Kidney (tissue), 13 donors: ENCODE measurements at regions not wholly inside any gene's neighbourhood (a gene's known extent, or its start where the extent isn't known, plus 50 kb on each side); places are given as distances from the start of the nearest gene placed in this dataset.

ENCODE experiments used
- DNase-seq, 5 donors: peaks; one replicate each; pipeline ENCODE4 v3.0.0-alpha.2; 2013 to 2020
- FAIRE-seq: peaks from 2 replicates; lab custom pipeline; 2012; peaks lifted over from hg19 to GRCh38; lab: Jason Lieb, UNC
- H3K27ac ChIP-seq, 2 donors: one replicate each; pipeline ENCODE4 v1.7.0; 2013; ENCODE audit warnings: low read depth in 2 of 2, low read length in 2 of 2, inconsistent platforms in 1 of 2
- H3K27me3 ChIP-seq: one replicate; pipeline ENCODE4 v1.7.1; 2013; ENCODE audit warnings: low read length, inconsistent platforms; ENCODE audit not compliant: control insufficient read depth, insufficient read depth
- H3K36me3 ChIP-seq, 3 donors: one replicate each; pipeline versions ENCODE4 v1.7.0 to v1.7.1; 2013; ENCODE audit warnings: low read length in 3 of 3, control low read depth in 1 of 3, inconsistent platforms in 1 of 3; ENCODE audit not compliant: insufficient read depth in 3 of 3, control insufficient read depth in 2 of 3
- H3K4me1 ChIP-seq, 3 donors: one replicate each; pipeline versions ENCODE4 v1.7.0 to v1.7.1; 2013; ENCODE audit warnings: low read length in 3 of 3, inconsistent platforms in 1 of 3, low read depth in 1 of 3; ENCODE audit not compliant: control insufficient read depth in 2 of 3, insufficient read depth in 2 of 3
- H3K4me3 ChIP-seq, 3 donors: one replicate each; pipeline versions ENCODE4 v1.7.0 to v1.8.1; 2013; ENCODE audit warnings: low read length in 3 of 3, control low read depth in 1 of 3, inconsistent platforms in 1 of 3
- H3K9ac ChIP-seq, 3 donors: one replicate each; pipeline versions ENCODE4 v1.7.0 to v1.7.1; 2013; ENCODE audit warnings: low read length in 3 of 3, control low read depth in 1 of 3, inconsistent platforms in 1 of 3
- H3K9me3 ChIP-seq, 3 donors: one replicate each; pipeline versions ENCODE4 v1.7.0 to v1.7.1; 2013; ENCODE audit warnings: low read length in 3 of 3, control low read depth in 1 of 3, inconsistent platforms in 1 of 3; ENCODE audit not compliant: control insufficient read depth in 2 of 3, insufficient read depth in 1 of 3
- CTCF ChIP-seq: IDR thresholded peaks from 3 replicates; pipeline ENCODE4 v1.5.1; 2012; ENCODE audit warnings: mild to moderate bottlenecking, moderate library complexity, borderline replicate concordance; ENCODE audit not compliant: insufficient read depth; ENCODE audit errors: extremely low read depth
- intact Hi-C: fragments of 100-400 bp; cut with DNase I; formaldehyde crosslinking; loops from one replicate; pipeline ENCODE4 v1.11.1; 2022
- donor health status: control.
- donor health status: control.
- donor health status: control.
- donor health status: control.
- donor health status: control.
- donor health status: DM: yes; HTN: yes; CAD: no.
- donor health status: Normal renal cell carcinoma (clear cell type).

GRCh38 chr3:186464424-186465093 lies 79.6 kb downstream of the CRYGS start:
- H3K27ac ChIP-seq, result no peak overlapping the region
- H3K4me1 ChIP-seq, result no peaks in the 10 kb centered on the region
- DNase-seq (no peak), FAIRE-seq (no peak)
- H3K27me3 ChIP-seq, result no peaks in the 10 kb centered on the region
- no peak for TF ChIP-seq CTCF
- H3K9ac ChIP-seq, result no peak overlapping the region
- intact Hi-C loops, result no loop called here
- H3K36me3 ChIP-seq, result no peaks in the 10 kb centered on the region
- H3K9me3 ChIP-seq, result no peaks in the 10 kb centered on the region
- no peak overlapping the region for H3K4me3 ChIP-seq

GRCh38 chr3:186461141-186461540 lies 83.0 kb downstream of the CRYGS start:
- no peaks in the 10 kb centered on the region for H3K27me3 ChIP-seq
- H3K9me3 ChIP-seq, result no peaks in the 10 kb centered on the region
- no peak overlapping the region for H3K4me3 ChIP-seq
- H3K27ac ChIP-seq, result no peak overlapping the region
- H3K36me3 ChIP-seq, result no peaks in the 10 kb centered on the region
- FAIRE-seq, result no peak
- DNase-seq, result no peak
- no peak overlapping the region for H3K9ac ChIP-seq
- H3K4me1 ChIP-seq, result no peaks in the 10 kb centered on the region
- TF ChIP-seq CTCF, result no peak
- intact Hi-C loops, result no loop called here

- DNase-seq, result no peak
- no peak for TF ChIP-seq CTCF
- Histone ChIP-seq H3K27ac (no peak overlapping the region), H3K9ac (no peak overlapping the region), H3K27me3 (no peaks in the 10 kb centered on the region), H3K4me1 (no peaks in the 10 kb centered on the region), H3K36me3 (no peaks in the 10 kb centered on the region), H3K9me3 (no peaks in the 10 kb centered on the region), H3K4me3 (no peak overlapping the region)
- no peak for FAIRE-seq
- intact Hi-C loops, result no loop called here
Measured at GRCh38 chr3:186459108-186459467, 85.1 kb downstream of the CRYGS start.
